HepG2 (cell line): ENCODE measurements at regions not wholly inside any gene's neighbourhood (a gene's known extent, or its start where the extent isn't known, plus 50 kb on each side); places are given as distances from the start of the nearest gene placed in this dataset.

Experiments used
- ATAC-seq: fragments of 200-7000 bp; cut with Tn5 transposase; 3 replicates; pipeline ENCODE4 v1.9.1; 2020; ENCODE audit warnings: mild to moderate bottlenecking, moderate library complexity
- BruUV-seq: library from RNA; stranded (reverse); fragments of 400-500 nt; replicated peaks from 2 replicates; lab custom pipeline; 2021; lab: Mats Ljungman, UMichigan
- CTCF ChIA-PET: fragments of 300-600 bp; formaldehyde crosslinking; extraction: SDS; loops from one replicate; lab custom pipeline; 2021; ENCODE audit warnings: low total read pairs, inconsistent platforms, low intra/inter-chr PET ratio; lab: Yijun Ruan, JAX
- POLR2A ChIA-PET: fragments of 350-600 bp; sonication (Branson Sonifier 250); formaldehyde crosslinking; loops from one replicate; lab custom pipeline; 2020; ENCODE audit warnings: antibody characterized with exemption, inconsistent platforms; lab: Yijun Ruan, JAX
- DNase-seq: peaks from one replicate; pipeline ENCODE4 v3.0.0-alpha.2; 2015; ENCODE audit warnings: low spot score
- FAIRE-seq: peaks from 3 replicates; lab custom pipeline; 2011; peaks lifted over from hg19 to GRCh38; lab: Jason Lieb, UNC
- H2AFZ ChIP-seq: one replicate; pipeline ENCODE4 v1.6.1; 2011; ENCODE audit warnings: low read length, inconsistent platforms
- H3K27ac ChIP-seq: fragments of 300-600 bp; 3 replicates; pipeline ENCODE4 v1.8.0; 2011; ENCODE audit warnings: mixed run types, mild to moderate bottlenecking, mixed read lengths, low read length, inconsistent platforms; ENCODE audit not compliant: insufficient read depth; ENCODE audit errors: extremely low read length
- H3K27me3 ChIP-seq, 2 experiments: fragments of 200-600 bp in 1 of 2; 2 replicates in 1 of 2; 3 replicates in 1 of 2; pipeline versions ENCODE4 v1.6.0 to v1.8.0; 2011; ENCODE audit warnings: low read length in 2 of 2, mild to moderate bottlenecking in 2 of 2, moderate library complexity in 2 of 2, inconsistent platforms in 1 of 2; ENCODE audit not compliant: insufficient read depth in 2 of 2, control insufficient read depth in 1 of 2
- H3K36me3 ChIP-seq, 2 experiments: fragments of 200-600 bp in 1 of 2; replicated peaks in 1 of 2; 2 replicates in 1 of 2; 3 replicates in 1 of 2; pipeline versions ENCODE4 v1.5.1 to v1.8.0; 2011; ENCODE audit warnings: low read length in 2 of 2, inconsistent platforms in 1 of 2; ENCODE audit not compliant: insufficient read depth in 2 of 2, control insufficient read depth in 1 of 2
- H3K4me1 ChIP-seq: 2 replicates; pipeline ENCODE4 v1.5.1; 2012; ENCODE audit warnings: low read length, inconsistent platforms; ENCODE audit not compliant: insufficient read depth
- H3K4me2 ChIP-seq: 2 replicates; pipeline ENCODE4 v1.6.0; 2011; ENCODE audit warnings: low read depth, low read length, inconsistent platforms
- H3K4me3 ChIP-seq, 3 experiments: fragments of 200-600 bp in 1 of 3; sonication (generic), shearing (Covaris generic) in 1 of 3; replicated peaks in 1 of 3; 2 replicates each; pipeline ENCODE4 v1.5.1; 2011 to 2016; ENCODE audit warnings: low read length in 3 of 3, inconsistent platforms in 2 of 3, low read depth in 2 of 3, mild to moderate bottlenecking in 2 of 3, control low read depth in 1 of 3, mixed read lengths in 1 of 3; ENCODE audit not compliant: insufficient read depth in 1 of 3
- H3K79me2 ChIP-seq: one replicate; pipeline ENCODE4 v1.6.1; 2011; ENCODE audit warnings: low read length, inconsistent platforms; ENCODE audit not compliant: insufficient read depth
- H3K9ac ChIP-seq: 2 replicates; pipeline ENCODE4 v1.6.0; 2011; ENCODE audit warnings: mild to moderate bottlenecking, low read depth, low read length, inconsistent platforms; ENCODE audit not compliant: insufficient read depth
- H3K9me3 ChIP-seq: 2 replicates; pipeline ENCODE4 v1.5.1; 2012; ENCODE audit warnings: mild to moderate bottlenecking, low read length
- H4K20me1 ChIP-seq: 2 replicates; pipeline ENCODE4 v1.6.0; 2011; ENCODE audit warnings: inconsistent platforms, mild to moderate bottlenecking, low read length, moderate library complexity; ENCODE audit not compliant: insufficient read depth
- ADNP ChIP-seq: sonication (generic); formaldehyde crosslinking; IDR thresholded peaks from 2 replicates; pipeline ENCODE4 v1.4.0; 2020; ENCODE audit warnings: missing genetic modification reagents
- CBX5 ChIP-seq: sonication (generic); formaldehyde crosslinking; IDR thresholded peaks from 2 replicates; pipeline ENCODE4 v1.4.0; 2020; ENCODE audit warnings: missing genetic modification reagents, borderline replicate concordance
- E2F2 ChIP-seq: sonication (generic); formaldehyde crosslinking; IDR thresholded peaks from 2 replicates; pipeline ENCODE4 v1.4.0; 2020; ENCODE audit warnings: missing genetic modification reagents, borderline replicate concordance
- HNRNPLL ChIP-seq: fragments of 200-400 bp; formaldehyde crosslinking; IDR thresholded peaks from 2 replicates; pipeline ENCODE4 v1.6.1; 2017; ENCODE audit warnings: mild to moderate bottlenecking, low read depth, low read length; ENCODE audit not compliant: poor library complexity, severe bottlenecking
- JDP2 ChIP-seq: sonication (generic); formaldehyde crosslinking; IDR thresholded peaks from 2 replicates; pipeline ENCODE4 v1.8.1; 2022; ENCODE audit warnings: missing genetic modification reagents, borderline replicate concordance
- RAD51 ChIP-seq: fragments of 450-650 bp; IDR thresholded peaks from 2 replicates; pipeline ENCODE4 v1.6.1; 2016; ENCODE audit warnings: borderline replicate concordance
- TAF15 ChIP-seq: fragments of 200-400 bp; formaldehyde crosslinking; IDR thresholded peaks from one replicate; pipeline ENCODE4 v1.6.1; 2018; ENCODE audit warnings: mild to moderate bottlenecking, low read depth, low read length; ENCODE audit not compliant: poor library complexity, severe bottlenecking
- ZKSCAN8 ChIP-seq: IDR thresholded peaks from 2 replicates; pipeline ENCODE4 v1.6.1; 2016; ENCODE audit warnings: borderline replicate concordance, missing genetic modification reagents, missing compliant biosample characterization
- ZMAT5 ChIP-seq: sonication (generic); formaldehyde crosslinking; IDR thresholded peaks from 2 replicates; pipeline ENCODE4 v1.5.0; 2020; ENCODE audit warnings: mild to moderate bottlenecking, low read depth, missing genetic modification reagents, borderline replicate concordance
- ZNF543 ChIP-seq: sonication (generic); formaldehyde crosslinking; IDR thresholded peaks from 2 replicates; pipeline ENCODE4 v1.4.0; 2020; ENCODE audit warnings: mild to moderate bottlenecking, missing genetic modification reagents
- ZNF768 ChIP-seq: sonication (generic); formaldehyde crosslinking; IDR thresholded peaks from 2 replicates; pipeline ENCODE4 v1.4.0; 2020; ENCODE audit warnings: missing genetic modification reagents
- WGBS: methylation state at CpG from one replicate; pipeline ENCODE4 v1.1.6; 2017; ENCODE audit warnings: low lambda C conversion rate; 5-methylcytosine and 5-hydroxymethylcytosine counted together
- in situ Hi-C: cut with HindIII; loops from 2 replicates; pipeline ENCODE4 v1.10.0; 2017; ENCODE audit warnings: low pct_unique_long_range_greater_than_20kb; ENCODE audit not compliant: extremely low pct_ligation_motif_present
- intact Hi-C: fragments of 100-400 bp; cut with micrococcal nuclease; formaldehyde crosslinking; loops from one replicate; pipeline ENCODE4 v1.10.0; 2022; ENCODE audit not compliant: unreplicated experiment
- TF ChIP-seq, protein P1 (sequence below): sonication (generic); formaldehyde crosslinking; IDR thresholded peaks from 2 replicates; pipeline ENCODE4 v1.4.0; 2020; ENCODE audit warnings: missing genetic modification reagents
- TF ChIP-seq, protein P2 (sequence below): sonication (generic); formaldehyde crosslinking; IDR thresholded peaks from 2 replicates; pipeline ENCODE4 v1.4.0; 2020; ENCODE audit warnings: missing genetic modification reagents

GRCh38 chr6:26218824-26219223 lies 131.6 kb downstream of the HFE start:
- in situ Hi-C loops: no loop called here
- DNase-seq (no peak), FAIRE-seq (no peak), ATAC-seq (no peak)
- ChIA-PET CTCF (no interaction called here), POLR2A (interaction anchor here (1.3 to 5.7 kb wide), 2 partner anchors 95 to 1620 kb away, joined by 3 to 184 read pairs; a partner anchor contains a TSS)
- H3K36me3 ChIP-seq: no peaks in the 10 kb centered on the region
- H3K4me1 ChIP-seq: peaks cover 44% of the 10 kb centered on the region
- no peak overlapping the region for H3K4me3 ChIP-seq
- no peaks in the 10 kb centered on the region; a peak in 1 of 5 replicates for H3K27me3 ChIP-seq
- TF ChIP-seq E2F2 (no peak), ZMAT5 (CRISPR knock-in tag) (no peak), ZKSCAN8 (CRISPR knock-in tag) (no peak), ZNF768 (CRISPR knock-in tag) (no peak), HNRNPLL (no peak), ADNP (CRISPR knock-in tag) (no peak), JDP2 (CRISPR knock-in tag) (no peak), TAF15 (no peak), RAD51 (no peak), CBX5 (CRISPR knock-in tag) (no peak), ZNF543 (CRISPR knock-in tag) (no peak)
- TF ChIP-seq, protein P1, sequence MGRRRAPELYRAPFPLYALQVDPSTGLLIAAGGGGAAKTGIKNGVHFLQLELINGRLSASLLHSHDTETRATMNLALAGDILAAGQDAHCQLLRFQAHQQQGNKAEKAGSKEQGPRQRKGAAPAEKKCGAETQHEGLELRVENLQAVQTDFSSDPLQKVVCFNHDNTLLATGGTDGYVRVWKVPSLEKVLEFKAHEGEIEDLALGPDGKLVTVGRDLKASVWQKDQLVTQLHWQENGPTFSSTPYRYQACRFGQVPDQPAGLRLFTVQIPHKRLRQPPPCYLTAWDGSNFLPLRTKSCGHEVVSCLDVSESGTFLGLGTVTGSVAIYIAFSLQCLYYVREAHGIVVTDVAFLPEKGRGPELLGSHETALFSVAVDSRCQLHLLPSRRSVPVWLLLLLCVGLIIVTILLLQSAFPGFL (CRISPR knock-in tag): no peak
- TF ChIP-seq, protein P2, sequence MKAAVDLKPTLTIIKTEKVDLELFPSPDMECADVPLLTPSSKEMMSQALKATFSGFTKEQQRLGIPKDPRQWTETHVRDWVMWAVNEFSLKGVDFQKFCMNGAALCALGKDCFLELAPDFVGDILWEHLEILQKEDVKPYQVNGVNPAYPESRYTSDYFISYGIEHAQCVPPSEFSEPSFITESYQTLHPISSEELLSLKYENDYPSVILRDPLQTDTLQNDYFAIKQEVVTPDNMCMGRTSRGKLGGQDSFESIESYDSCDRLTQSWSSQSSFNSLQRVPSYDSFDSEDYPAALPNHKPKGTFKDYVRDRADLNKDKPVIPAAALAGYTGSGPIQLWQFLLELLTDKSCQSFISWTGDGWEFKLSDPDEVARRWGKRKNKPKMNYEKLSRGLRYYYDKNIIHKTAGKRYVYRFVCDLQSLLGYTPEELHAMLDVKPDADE (CRISPR knock-in tag): no peak
- WGBS: 44% methylated on average over 2 of the region's 2 CpGs
- no peaks in the 10 kb centered on the region for H3K79me2 ChIP-seq
- intact Hi-C loops: loop anchor here (5.0 kb wide), 1 partner anchor 162 kb away; a partner anchor contains a TSS
- BruUV-seq: no TSS peak
- no peak overlapping the region for H2AFZ ChIP-seq
- H4K20me1 ChIP-seq: no peaks in the 10 kb centered on the region
- no peak overlapping the region for H3K27ac ChIP-seq
- H3K9me3 ChIP-seq: no peaks in the 10 kb centered on the region
- H3K4me2 ChIP-seq: no peak overlapping the region
- no peak overlapping the region for H3K9ac ChIP-seq
